ENCODE measurements at regions not wholly inside any gene's neighbourhood (a gene's known extent, or its start where the extent isn't known, plus 50 kb on each side); places are given as distances from the start of the nearest gene placed in this dataset.
"Not testable (repeated sequence)": the region's sequence is repeated elsewhere in the genome, so short reads cannot be mapped to it uniquely, and the experiment has no call there.

DNA sequence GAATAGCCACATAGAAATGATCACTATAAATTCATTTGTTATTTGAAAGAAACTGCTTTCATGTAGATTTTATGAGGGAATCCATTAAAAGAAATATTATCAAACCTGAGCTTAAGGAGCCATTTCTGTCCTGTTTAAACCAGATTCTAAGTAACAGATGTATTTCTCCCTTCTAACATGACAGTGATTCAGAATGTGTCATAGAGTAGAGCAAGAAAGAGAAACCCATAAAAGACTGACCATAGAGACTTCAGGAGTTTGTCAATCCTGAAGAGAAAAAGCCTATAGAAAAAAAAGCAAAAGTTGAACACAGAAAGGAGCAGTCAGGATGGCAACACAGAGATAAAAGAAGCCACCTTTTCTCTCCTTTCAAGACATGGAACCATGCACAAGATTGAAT, 390.6 kb downstream of the PRIM2 start:
- DNase-seq (ENCODE audit: low read depth), result not testable (repeated sequence)

DNA sequence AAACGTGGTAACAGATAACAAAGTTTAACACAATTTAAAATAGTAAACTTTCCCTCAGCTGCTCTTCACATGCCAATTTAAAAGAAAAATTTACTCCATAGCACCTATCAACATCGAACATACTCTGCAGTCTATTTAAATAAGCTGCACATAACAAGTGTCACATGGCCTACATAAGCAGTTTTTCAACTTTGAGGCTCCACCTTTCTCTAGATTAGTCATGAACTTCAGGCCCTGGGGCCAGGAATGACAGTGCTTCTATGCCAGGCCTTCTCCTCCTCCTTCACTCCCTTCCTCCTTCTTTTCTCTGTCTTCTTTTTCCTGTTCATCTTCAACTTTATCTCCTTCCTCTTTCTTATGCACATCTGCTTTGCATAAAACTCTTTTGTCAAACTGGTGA, 405.1 kb downstream of the PRIM2 start:
- DNase-seq (ENCODE audit: low read depth), result peak; percentile 12
- not testable (repeated sequence) for H3K4me3 ChIP-seq (ENCODE audit: low read depth, low read length)

More for the DNA sequence above, 390.6 kb downstream of the PRIM2 start:
- not testable (repeated sequence) for H3K4me3 ChIP-seq (ENCODE audit: low read depth, low read length)

DNA sequence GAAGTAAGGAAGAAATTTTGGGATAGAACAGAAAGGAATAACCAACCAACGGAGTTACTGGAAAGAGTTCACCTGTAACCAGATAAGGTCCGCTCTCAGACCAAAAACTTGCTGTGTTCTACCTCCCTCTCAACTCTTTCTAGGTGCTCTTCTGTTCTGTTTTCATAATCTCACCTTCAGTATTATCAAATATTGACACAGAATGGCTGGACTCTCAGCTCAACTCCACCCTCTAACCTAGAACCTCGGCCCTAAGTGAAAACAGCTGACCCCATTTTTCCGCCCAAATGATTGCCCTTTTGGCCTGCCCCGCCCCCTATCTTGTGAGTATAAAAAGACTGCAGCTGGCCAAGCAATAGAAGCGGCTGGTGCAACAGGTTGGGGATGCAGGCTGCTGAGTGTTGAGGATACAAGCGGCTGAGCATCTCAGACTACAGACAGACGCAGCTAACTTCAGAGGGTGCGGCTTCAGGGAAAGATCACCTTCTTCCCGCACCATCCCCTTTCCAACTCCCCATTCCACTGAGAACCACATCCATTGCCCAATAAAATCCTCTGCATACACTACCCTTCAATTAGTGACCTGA, 406.5 kb downstream of the PRIM2 start:
- DNase-seq (ENCODE audit: low read depth); H3K4me3 ChIP-seq (ENCODE audit: low read depth, low read length): not testable (repeated sequence)

DNA sequence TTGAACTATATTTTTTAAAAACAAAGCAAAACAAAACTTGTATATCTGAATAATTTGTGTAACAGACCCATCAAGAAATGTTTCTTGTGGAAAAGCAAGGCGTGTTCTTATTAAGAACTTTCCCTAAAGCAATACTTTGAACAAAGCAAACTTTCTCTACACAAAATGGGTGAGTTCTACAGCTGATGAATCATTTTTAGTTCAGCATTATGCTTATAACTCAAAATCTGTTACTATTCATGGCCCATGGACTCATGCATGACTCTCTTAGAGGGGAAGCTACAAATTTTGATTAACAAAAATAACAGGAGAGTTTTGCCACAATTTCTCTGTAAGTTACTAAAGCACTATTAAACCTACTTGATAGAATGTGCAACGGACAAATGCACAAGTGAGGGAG, 412.0 kb downstream of the PRIM2 start:
- H3K4me3 ChIP-seq (ENCODE audit: low read depth, low read length); DNase-seq (ENCODE audit: low read depth): not testable (repeated sequence)

DNA sequence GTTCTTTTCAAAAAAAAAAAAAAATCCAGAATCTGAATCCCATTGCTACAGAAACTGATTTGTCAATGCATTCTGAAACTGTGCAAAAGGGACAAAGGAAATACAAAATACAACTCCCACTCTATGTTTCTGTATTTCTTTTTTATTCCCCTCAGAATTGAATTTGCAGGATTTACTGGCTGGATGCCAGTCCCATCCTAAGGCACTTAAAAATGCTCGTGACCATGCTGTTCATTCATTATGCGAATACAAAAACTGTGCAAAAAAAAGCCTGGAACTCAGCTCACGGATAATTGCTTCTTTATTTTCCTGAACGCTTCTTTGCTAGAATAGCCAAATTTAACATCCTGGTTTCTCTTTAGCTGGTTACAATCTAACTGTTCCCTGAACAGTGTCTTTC, 413.3 kb downstream of the PRIM2 start:
- H3K4me3 ChIP-seq (ENCODE audit: low read depth, low read length); DNase-seq (ENCODE audit: low read depth): not testable (repeated sequence)

DNA sequence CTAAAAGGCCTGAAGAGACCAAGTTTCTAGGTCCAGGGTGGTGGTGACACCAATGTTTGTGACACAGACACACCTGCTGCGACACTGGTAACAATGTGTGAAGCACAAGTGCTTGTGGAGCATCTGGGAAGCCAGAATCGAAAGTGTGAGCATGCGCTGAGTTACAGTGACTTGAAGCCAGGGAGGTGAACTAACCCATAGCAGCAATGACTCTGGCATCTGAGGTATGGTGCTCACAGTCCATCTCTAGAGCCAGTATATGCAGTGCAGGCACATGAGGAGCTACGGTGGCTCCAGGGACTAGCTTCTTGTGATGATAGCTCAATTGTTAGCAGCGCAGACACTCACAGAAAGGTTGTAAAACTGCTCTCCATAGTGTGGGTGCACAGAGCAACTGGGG, 430.3 kb downstream of the PRIM2 start:
- not testable (repeated sequence) for H3K4me3 ChIP-seq (ENCODE audit: low read depth, low read length); DNase-seq (ENCODE audit: low read depth)

DNA sequence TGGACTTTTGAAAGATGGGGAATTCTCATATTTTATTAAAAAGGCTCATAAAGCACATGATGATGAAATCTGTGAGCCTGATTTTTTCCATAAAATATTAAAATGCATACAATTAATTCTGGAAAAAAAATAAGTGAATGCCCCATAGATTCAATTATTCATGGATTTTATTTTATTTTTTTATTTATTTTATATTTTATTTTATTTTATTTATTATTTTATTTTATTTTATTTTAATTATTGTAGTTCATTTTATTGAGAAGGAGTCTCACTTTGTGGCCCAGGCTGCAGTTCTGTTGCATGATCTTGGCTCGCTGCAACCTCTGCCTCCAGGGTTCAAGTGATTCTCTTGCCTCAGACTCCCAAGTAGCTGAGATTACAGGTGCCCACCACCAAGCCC, 442.4 kb downstream of the PRIM2 start:
- not testable (repeated sequence) for H3K4me3 ChIP-seq (ENCODE audit: low read depth, low read length); DNase-seq (ENCODE audit: low read depth)

DNA sequence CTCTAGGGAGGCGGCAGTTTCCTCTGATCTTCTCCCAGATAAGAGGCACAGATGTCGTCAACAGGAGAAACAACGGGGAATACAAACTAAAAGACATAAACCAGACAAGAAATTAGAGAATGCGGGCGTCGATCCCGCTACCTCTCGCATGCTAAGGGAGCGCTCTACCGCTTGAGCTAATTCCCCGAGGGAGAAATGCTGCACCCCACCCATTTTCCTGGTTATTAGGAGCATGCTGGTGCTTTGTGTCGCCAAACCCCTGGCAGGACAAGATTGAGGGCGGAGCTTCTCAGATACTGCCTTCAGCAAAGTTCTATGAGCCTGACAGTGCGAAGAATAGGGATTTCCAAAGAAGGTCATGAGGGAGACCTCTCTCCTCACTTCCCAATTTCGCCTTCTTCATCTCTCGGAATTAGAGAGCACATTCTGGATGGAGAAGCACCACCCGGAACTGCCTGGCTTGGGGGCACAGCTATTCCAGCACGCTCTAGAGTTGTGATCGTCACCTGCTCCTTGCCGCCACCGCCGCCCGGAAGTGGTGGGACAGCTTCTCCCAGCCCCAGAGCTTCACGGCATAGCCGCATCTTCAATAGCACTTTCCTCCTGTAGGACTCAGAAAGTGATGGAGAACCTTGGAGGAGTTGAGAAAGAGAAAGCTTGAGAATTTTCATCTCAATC, 475.4 kb downstream of the PRIM2 start:
- not testable (repeated sequence) for DNase-seq (ENCODE audit: low read depth); H3K4me3 ChIP-seq (ENCODE audit: low read depth, low read length)

DNA sequence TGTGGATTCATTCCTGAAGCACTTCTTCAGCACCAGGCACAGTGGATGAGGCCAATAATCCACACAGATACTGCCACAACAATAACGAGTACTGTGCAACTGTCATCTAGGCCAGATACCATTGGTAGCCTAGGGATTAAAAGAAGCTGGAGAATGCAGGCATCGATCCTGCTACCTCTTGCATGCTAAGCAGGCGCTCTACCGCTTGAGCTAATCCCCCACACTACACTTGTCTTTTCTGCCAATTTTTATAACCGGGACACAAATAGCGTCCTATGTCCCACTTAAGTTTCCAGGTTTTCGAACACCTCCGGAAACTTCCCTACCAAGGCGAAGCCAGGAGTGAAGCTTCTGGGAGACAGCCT, 475.9 kb downstream of the PRIM2 start:
- not testable (repeated sequence) for H3K4me3 ChIP-seq (ENCODE audit: low read depth, low read length); DNase-seq (ENCODE audit: low read depth)

DNA sequence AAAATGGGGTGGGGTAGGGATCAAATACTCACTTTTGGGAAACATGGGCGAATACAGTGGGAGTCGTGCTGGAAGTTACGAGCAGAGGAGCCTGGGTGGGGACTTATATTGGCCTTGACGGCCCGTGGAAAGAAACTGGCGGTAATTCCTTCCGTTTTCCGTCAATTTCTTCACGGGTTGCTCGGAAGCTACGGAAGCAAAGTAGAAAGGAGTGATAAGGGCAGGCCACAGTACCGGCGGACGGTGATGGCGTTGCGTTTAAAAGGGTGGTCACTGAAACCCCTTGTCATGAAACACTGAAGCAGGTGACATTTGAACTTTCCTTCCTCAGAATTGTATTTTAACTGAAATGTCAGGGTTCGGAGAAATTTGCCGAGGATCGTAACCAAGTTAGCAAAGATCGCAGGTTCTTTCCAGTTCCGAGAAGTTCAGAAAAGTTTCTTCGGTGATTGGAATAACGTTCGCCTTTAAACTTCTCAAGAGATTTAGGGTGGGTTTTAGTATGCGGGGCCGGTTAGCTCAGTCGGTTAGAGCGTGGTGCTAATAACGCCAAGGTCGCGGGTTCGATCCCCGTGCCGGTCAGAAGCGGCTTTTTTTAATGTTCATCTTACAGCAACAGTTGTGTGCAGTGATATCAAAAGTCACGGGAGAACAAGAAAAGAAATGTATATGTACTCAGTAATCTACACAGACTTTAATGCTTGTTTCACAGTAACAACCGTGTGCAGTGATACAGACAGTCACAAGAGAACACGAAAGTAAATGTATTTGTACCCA, 482.5 kb downstream of the PRIM2 start:
- peak overlapping the region; percentile 35 for H3K4me3 ChIP-seq (ENCODE audit: low read depth, low read length)
- peak; percentile 40 for DNase-seq (ENCODE audit: low read depth)

DNA sequence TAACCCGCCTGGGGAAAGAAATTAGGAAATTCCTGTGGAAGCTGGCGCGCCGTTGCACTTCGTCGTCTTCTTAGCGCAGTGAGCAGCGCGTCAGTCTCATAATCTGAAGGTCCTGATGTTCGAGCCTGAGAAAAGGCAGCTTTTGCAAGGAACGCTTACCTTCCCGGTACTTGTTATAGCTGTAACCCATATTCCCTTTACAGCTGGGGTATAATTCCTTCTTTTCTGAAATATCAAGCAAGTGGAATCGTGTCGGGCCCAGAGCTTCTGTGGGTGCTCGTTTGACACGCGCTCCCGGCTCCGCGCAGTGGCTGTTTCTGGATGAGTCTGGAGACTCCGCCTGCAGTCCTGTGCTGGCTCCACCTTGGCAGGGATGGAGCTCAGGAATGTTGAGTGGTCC, 491.2 kb downstream of the PRIM2 start:
- H3K4me3 ChIP-seq (ENCODE audit: low read depth, low read length), result not testable (repeated sequence)

DNA sequence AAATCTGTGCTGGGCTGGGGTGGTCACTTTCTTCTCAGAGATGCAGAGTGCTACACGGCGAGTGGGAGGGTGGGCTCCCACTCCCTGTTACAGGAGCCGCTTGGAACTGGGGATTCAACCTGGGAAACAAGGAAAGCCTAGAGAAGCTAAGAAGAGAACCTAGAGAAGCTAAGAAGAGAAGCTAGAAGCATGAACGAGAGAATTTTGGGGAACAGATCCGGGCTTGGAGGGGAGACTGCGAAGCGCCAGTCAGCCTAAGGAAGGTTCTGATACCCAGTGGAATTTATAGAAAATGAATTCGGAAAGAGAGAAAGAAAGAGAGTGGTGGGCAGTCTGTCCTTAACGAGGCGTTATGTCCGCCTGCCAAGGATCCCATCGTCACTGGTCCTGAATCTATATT, 492.0 kb downstream of the PRIM2 start:
- DNase-seq (ENCODE audit: low read depth); H3K4me3 ChIP-seq (ENCODE audit: low read depth, low read length): not testable (repeated sequence)

More for the DNA sequence above, 491.2 kb downstream of the PRIM2 start:
- DNase-seq (ENCODE audit: low read depth), result peak; percentile 9

DNA sequence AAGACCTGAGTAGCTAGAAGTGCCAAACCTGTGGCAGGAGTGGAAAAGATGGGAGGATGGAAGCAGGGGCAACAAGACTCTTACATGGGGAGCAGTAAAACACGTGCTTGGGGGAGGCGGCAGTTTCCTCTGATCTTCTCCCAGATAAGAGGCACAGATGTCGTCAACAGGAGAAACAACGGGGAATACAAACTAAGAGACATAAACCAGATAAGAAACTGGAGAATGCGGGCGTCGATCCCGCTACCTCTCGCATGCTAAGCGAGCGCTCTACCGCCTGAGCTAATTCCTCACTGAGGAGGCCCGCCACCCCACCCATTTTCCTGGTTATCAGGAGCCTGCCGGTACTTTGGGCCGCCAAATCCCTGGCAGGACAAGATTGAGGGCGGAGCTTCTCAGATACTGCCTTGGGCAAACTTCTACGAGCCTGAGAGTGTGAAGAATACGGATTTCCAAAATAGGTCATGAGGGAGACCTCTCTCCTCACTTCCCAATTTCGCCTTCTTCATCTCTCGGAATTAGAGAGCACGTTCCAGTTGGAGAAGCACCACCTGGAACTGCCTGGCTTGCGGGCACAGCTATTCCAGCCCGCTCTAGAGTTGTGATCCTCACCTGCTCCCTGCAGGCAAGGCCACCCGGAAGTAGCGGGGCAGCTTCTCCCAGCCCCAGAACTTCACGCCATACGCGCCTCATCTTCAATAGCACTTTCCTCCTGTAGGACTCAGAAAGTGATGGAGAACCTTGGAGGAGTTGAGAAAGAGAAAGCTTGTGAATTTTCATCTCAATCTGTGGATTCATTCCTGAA, 496.0 kb downstream of the PRIM2 start:
- H3K4me3 ChIP-seq (ENCODE audit: low read depth, low read length), result not testable (repeated sequence)

DNA sequence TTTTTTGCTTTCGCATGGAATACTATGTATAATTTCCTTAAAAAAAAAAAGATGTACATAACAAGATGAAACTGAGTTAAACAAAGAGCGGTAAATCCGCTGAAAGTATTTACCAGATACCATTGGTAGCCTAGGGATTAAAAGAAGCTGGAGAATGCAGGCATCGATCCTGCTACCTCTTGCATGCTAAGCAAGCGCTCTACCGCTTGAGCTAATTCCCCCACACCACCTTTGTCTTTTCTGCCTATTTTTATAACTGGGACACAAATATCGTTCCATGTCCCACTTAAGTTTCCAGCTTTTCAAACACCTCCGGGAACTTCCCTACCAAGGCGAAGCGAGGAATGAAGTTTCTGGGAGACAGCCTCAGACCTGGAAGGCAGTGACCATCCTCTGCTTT, 498.4 kb downstream of the PRIM2 start:
- not testable (repeated sequence) for H3K4me3 ChIP-seq (ENCODE audit: low read depth, low read length)

More for the DNA sequence above, 496.0 kb downstream of the PRIM2 start:
- not testable (repeated sequence) for DNase-seq (ENCODE audit: low read depth)

DNA sequence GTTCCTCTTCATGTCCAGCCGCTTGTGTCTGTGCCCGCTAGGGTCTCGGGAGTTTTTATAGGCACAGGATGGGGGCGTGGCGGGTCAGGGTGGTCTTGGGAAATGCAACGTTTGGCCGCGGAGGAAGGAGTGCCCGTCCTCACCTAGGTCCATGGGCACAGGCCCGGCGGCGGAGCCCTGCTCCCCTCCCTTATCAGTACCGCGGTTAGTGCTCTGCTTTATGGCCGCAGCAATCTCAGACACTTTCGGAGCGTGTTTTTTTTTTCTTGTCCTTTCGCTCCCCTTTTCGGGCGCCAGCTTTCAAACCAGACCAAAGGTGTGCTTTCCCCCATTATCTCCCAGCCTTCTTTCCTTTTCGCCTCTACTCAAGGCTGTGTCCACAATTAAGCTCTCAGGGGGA, 503.9 kb downstream of the PRIM2 start:
- DNase-seq (ENCODE audit: low read depth); H3K4me3 ChIP-seq (ENCODE audit: low read depth, low read length): not testable (repeated sequence)

More for the DNA sequence above, 498.4 kb downstream of the PRIM2 start:
- DNase-seq (ENCODE audit: low read depth), result not testable (repeated sequence)

DNA sequence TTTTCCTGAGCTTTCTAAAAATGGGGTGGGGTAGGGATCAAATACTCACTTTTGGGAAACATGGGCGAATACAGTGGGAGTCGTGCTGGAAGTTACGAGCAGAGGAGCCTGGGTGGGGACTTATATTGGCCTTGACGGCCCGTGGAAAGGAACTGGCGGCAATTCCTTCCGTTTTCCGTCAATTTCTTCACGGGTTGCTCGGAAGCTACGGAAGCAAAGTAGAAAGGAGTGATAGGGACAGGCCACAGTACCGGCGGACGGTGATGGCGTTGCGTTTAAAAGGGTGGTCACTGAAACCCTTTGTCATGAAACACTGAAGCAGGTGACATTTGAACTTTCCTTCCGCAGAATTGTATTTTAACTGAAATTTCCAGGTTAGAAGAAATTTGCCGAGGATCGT, 505.0 kb downstream of the PRIM2 start:
- not testable (repeated sequence) for H3K4me3 ChIP-seq (ENCODE audit: low read depth, low read length); DNase-seq (ENCODE audit: low read depth)
